HepG2 (cell line): ENCODE measurements at regions not wholly inside any gene's neighbourhood (a gene's known extent, or its start where the extent isn't known, plus 50 kb on each side); places are given as distances from the start of the nearest gene placed in this dataset.

Experiments used
- ATAC-seq: fragments of 200-7000 bp; cut with Tn5 transposase; 3 replicates; pipeline ENCODE4 v1.9.1; 2020; ENCODE audit warnings: mild to moderate bottlenecking, moderate library complexity
- BruUV-seq: library from RNA; stranded (reverse); fragments of 400-500 nt; replicated peaks from 2 replicates; lab custom pipeline; 2021; lab: Mats Ljungman, UMichigan
- CTCF ChIA-PET: fragments of 300-600 bp; formaldehyde crosslinking; extraction: SDS; loops from one replicate; lab custom pipeline; 2021; ENCODE audit warnings: low total read pairs, inconsistent platforms, low intra/inter-chr PET ratio; lab: Yijun Ruan, JAX
- POLR2A ChIA-PET: fragments of 350-600 bp; sonication (Branson Sonifier 250); formaldehyde crosslinking; loops from one replicate; lab custom pipeline; 2020; ENCODE audit warnings: antibody characterized with exemption, inconsistent platforms; lab: Yijun Ruan, JAX
- DNase-seq: peaks from one replicate; pipeline ENCODE4 v3.0.0-alpha.2; 2015; ENCODE audit warnings: low spot score
- FAIRE-seq: peaks from 3 replicates; lab custom pipeline; 2011; peaks lifted over from hg19 to GRCh38; lab: Jason Lieb, UNC
- H2AFZ ChIP-seq: one replicate; pipeline ENCODE4 v1.6.1; 2011; ENCODE audit warnings: low read length, inconsistent platforms
- H3K27ac ChIP-seq: fragments of 300-600 bp; 3 replicates; pipeline ENCODE4 v1.8.0; 2011; ENCODE audit warnings: mixed run types, mild to moderate bottlenecking, mixed read lengths, low read length, inconsistent platforms; ENCODE audit not compliant: insufficient read depth; ENCODE audit errors: extremely low read length
- H3K27me3 ChIP-seq, 2 experiments: fragments of 200-600 bp in 1 of 2; 2 replicates in 1 of 2; 3 replicates in 1 of 2; pipeline versions ENCODE4 v1.6.0 to v1.8.0; 2011; ENCODE audit warnings: low read length in 2 of 2, mild to moderate bottlenecking in 2 of 2, moderate library complexity in 2 of 2, inconsistent platforms in 1 of 2; ENCODE audit not compliant: insufficient read depth in 2 of 2, control insufficient read depth in 1 of 2
- H3K36me3 ChIP-seq, 2 experiments: fragments of 200-600 bp in 1 of 2; replicated peaks in 1 of 2; 2 replicates in 1 of 2; 3 replicates in 1 of 2; pipeline versions ENCODE4 v1.5.1 to v1.8.0; 2011; ENCODE audit warnings: low read length in 2 of 2, inconsistent platforms in 1 of 2; ENCODE audit not compliant: insufficient read depth in 2 of 2, control insufficient read depth in 1 of 2
- H3K4me1 ChIP-seq: 2 replicates; pipeline ENCODE4 v1.5.1; 2012; ENCODE audit warnings: low read length, inconsistent platforms; ENCODE audit not compliant: insufficient read depth
- H3K4me2 ChIP-seq: 2 replicates; pipeline ENCODE4 v1.6.0; 2011; ENCODE audit warnings: low read depth, low read length, inconsistent platforms
- H3K4me3 ChIP-seq, 3 experiments: fragments of 200-600 bp in 1 of 3; sonication (generic), shearing (Covaris generic) in 1 of 3; replicated peaks in 1 of 3; 2 replicates each; pipeline ENCODE4 v1.5.1; 2011 to 2016; ENCODE audit warnings: low read length in 3 of 3, inconsistent platforms in 2 of 3, low read depth in 2 of 3, mild to moderate bottlenecking in 2 of 3, control low read depth in 1 of 3, mixed read lengths in 1 of 3; ENCODE audit not compliant: insufficient read depth in 1 of 3
- H3K79me2 ChIP-seq: one replicate; pipeline ENCODE4 v1.6.1; 2011; ENCODE audit warnings: low read length, inconsistent platforms; ENCODE audit not compliant: insufficient read depth
- H3K9ac ChIP-seq: 2 replicates; pipeline ENCODE4 v1.6.0; 2011; ENCODE audit warnings: mild to moderate bottlenecking, low read depth, low read length, inconsistent platforms; ENCODE audit not compliant: insufficient read depth
- H3K9me3 ChIP-seq: 2 replicates; pipeline ENCODE4 v1.5.1; 2012; ENCODE audit warnings: mild to moderate bottlenecking, low read length
- H4K20me1 ChIP-seq: 2 replicates; pipeline ENCODE4 v1.6.0; 2011; ENCODE audit warnings: inconsistent platforms, mild to moderate bottlenecking, low read length, moderate library complexity; ENCODE audit not compliant: insufficient read depth
- ELF4 ChIP-seq: sonication (generic); formaldehyde crosslinking; IDR thresholded peaks from 2 replicates; pipeline ENCODE4 v1.5.0; 2020; ENCODE audit warnings: missing genetic modification reagents, mild to moderate bottlenecking, moderate library complexity, borderline replicate concordance
- FOSL2 ChIP-seq: sonication (generic); formaldehyde crosslinking; IDR thresholded peaks from 2 replicates; pipeline ENCODE4 v1.4.0; 2020; ENCODE audit warnings: missing genetic modification reagents
- HMGA1 ChIP-seq: sonication (generic); formaldehyde crosslinking; conservative IDR thresholded peaks from 2 replicates; pipeline ENCODE4 v1.4.0; 2020; ENCODE audit warnings: missing genetic modification reagents
- PRMT3 ChIP-seq: sonication (generic); formaldehyde crosslinking; IDR thresholded peaks from 2 replicates; pipeline ENCODE4 v1.8.1; 2022; ENCODE audit warnings: low read depth, mild to moderate bottlenecking, moderate library complexity, missing genetic modification reagents, borderline replicate concordance
- PRPF4 ChIP-seq: fragments of 200-400 bp; formaldehyde crosslinking; IDR thresholded peaks from 2 replicates; pipeline ENCODE4 v1.6.1; 2016; ENCODE audit warnings: low read length, low read depth; ENCODE audit not compliant: poor library complexity, severe bottlenecking
- PTBP1 ChIP-seq: fragments of 200-400 bp; formaldehyde crosslinking; IDR thresholded peaks from 2 replicates; pipeline ENCODE4 v1.6.1; 2018; ENCODE audit warnings: low read length, low read depth; ENCODE audit not compliant: poor library complexity, severe bottlenecking
- SNAPC2 ChIP-seq: sonication (generic); formaldehyde crosslinking; IDR thresholded peaks from 2 replicates; pipeline ENCODE4 v1.8.1; 2022; ENCODE audit warnings: mild to moderate bottlenecking, missing genetic modification reagents
- STAG1 ChIP-seq: sonication (generic); formaldehyde crosslinking; IDR thresholded peaks from 2 replicates; pipeline ENCODE4 v1.4.0; 2020; ENCODE audit warnings: missing genetic modification reagents
- TARDBP ChIP-seq: sonication (generic); formaldehyde crosslinking; IDR thresholded peaks from 2 replicates; pipeline ENCODE4 v1.8.0; 2022; ENCODE audit warnings: mild to moderate bottlenecking, missing genetic modification reagents
- TCF12 ChIP-seq, 2 experiments: fragments of 450-650 bp in 1 of 2; sonication (generic) in 1 of 2; formaldehyde crosslinking in 1 of 2; IDR thresholded peaks; 2 replicates each; pipeline versions ENCODE4 v1.6.1 to v1.8.0; 2017 to 2022; ENCODE audit warnings: antibody characterized with exemption in 1 of 2, mild to moderate bottlenecking in 1 of 2, missing genetic modification reagents in 1 of 2, moderate library complexity in 1 of 2
- ZNF333 ChIP-seq: sonication (generic); formaldehyde crosslinking; IDR thresholded peaks from 2 replicates; pipeline ENCODE4 v1.4.0; 2020; ENCODE audit warnings: mild to moderate bottlenecking, missing genetic modification reagents, borderline replicate concordance
- ZNF652 ChIP-seq: IDR thresholded peaks from 2 replicates; pipeline ENCODE4 v1.6.1; 2016; ENCODE audit warnings: low read depth, borderline replicate concordance
- ZNF761 ChIP-seq: sonication (generic); formaldehyde crosslinking; conservative IDR thresholded peaks from 2 replicates; pipeline ENCODE4 v1.4.0; 2020; ENCODE audit warnings: mild to moderate bottlenecking, missing genetic modification reagents
- WGBS: methylation state at CpG from one replicate; pipeline ENCODE4 v1.1.6; 2017; ENCODE audit warnings: low lambda C conversion rate; 5-methylcytosine and 5-hydroxymethylcytosine counted together
- in situ Hi-C: cut with HindIII; loops from 2 replicates; pipeline ENCODE4 v1.10.0; 2017; ENCODE audit warnings: low pct_unique_long_range_greater_than_20kb; ENCODE audit not compliant: extremely low pct_ligation_motif_present
- intact Hi-C: fragments of 100-400 bp; cut with micrococcal nuclease; formaldehyde crosslinking; loops from one replicate; pipeline ENCODE4 v1.10.0; 2022; ENCODE audit not compliant: unreplicated experiment
- TF ChIP-seq, protein P1 (sequence below): sonication (generic); formaldehyde crosslinking; IDR thresholded peaks from 2 replicates; pipeline ENCODE4 v1.4.0; 2020; ENCODE audit warnings: missing genetic modification reagents
- TF ChIP-seq, protein P2 (sequence below): sonication (generic); formaldehyde crosslinking; IDR thresholded peaks from 2 replicates; pipeline ENCODE4 v1.4.0; 2020; ENCODE audit warnings: missing genetic modification reagents, borderline replicate concordance

DNA sequence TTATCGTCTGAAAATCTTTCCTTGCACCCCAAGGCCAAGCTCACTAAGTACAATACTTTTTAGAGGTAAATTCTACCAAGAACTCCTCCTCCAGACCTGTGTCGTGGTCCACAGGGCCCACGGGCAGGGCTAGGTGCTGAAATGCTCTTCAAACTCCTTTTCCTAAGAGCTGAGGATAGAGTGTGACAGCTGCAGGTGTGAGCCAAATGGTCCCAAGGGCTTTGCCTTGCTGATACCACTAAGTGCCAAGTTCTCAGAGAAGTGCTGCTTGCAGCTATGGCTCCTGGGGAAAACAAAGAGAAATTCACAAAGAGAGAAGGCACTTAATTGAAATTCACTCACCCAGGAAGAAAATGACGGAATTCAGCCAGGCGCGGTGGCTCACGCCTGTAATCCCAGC, 868.9 kb upstream of the AUTS2 start (continued):
- TF ChIP-seq, protein P1, sequence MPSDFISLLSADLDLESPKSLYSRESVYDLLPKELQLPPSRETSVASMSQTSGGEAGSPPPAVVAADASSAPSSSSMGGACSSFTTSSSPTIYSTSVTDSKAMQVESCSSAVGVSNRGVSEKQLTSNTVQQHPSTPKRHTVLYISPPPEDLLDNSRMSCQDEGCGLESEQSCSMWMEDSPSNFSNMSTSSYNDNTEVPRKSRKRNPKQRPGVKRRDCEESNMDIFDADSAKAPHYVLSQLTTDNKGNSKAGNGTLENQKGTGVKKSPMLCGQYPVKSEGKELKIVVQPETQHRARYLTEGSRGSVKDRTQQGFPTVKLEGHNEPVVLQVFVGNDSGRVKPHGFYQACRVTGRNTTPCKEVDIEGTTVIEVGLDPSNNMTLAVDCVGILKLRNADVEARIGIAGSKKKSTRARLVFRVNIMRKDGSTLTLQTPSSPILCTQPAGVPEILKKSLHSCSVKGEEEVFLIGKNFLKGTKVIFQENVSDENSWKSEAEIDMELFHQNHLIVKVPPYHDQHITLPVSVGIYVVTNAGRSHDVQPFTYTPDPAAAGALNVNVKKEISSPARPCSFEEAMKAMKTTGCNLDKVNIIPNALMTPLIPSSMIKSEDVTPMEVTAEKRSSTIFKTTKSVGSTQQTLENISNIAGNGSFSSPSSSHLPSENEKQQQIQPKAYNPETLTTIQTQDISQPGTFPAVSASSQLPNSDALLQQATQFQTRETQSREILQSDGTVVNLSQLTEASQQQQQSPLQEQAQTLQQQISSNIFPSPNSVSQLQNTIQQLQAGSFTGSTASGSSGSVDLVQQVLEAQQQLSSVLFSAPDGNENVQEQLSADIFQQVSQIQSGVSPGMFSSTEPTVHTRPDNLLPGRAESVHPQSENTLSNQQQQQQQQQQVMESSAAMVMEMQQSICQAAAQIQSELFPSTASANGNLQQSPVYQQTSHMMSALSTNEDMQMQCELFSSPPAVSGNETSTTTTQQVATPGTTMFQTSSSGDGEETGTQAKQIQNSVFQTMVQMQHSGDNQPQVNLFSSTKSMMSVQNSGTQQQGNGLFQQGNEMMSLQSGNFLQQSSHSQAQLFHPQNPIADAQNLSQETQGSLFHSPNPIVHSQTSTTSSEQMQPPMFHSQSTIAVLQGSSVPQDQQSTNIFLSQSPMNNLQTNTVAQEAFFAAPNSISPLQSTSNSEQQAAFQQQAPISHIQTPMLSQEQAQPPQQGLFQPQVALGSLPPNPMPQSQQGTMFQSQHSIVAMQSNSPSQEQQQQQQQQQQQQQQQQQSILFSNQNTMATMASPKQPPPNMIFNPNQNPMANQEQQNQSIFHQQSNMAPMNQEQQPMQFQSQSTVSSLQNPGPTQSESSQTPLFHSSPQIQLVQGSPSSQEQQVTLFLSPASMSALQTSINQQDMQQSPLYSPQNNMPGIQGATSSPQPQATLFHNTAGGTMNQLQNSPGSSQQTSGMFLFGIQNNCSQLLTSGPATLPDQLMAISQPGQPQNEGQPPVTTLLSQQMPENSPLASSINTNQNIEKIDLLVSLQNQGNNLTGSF, result no peak

DNA sequence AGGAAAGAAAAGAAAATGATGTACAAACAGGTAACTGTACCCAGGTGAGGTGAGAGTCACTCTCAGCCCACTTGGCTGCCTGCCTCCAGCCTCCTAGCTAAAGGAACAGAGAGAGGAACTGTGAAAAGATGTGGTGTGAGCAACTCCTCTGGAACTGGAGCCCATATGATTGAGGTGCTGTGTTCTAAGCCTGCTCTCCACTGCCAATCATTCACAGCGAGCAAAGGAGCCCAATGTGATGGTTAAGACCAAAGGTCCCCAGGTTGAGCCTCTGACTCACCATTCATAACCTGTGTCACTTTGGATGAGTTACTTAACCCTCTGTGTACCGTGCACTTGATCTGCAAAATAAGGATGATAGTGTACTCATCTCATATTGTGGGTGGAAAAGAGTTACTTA, 868.1 kb upstream of the AUTS2 start:
- ChIA-PET POLR2A (no interaction called here), CTCF (no interaction called here)
- H4K20me1 ChIP-seq, result no peaks in the 10 kb centered on the region
- H3K27me3 ChIP-seq, result no peaks in the 10 kb centered on the region
- H3K36me3 ChIP-seq, result no peaks in the 10 kb centered on the region
- no peak overlapping the region for H3K9ac ChIP-seq
- peak; percentile 74 for ATAC-seq
- H3K79me2 ChIP-seq, result no peaks in the 10 kb centered on the region
- no peak overlapping the region for H3K4me3 ChIP-seq
- no TSS peak for BruUV-seq
- DNase-seq, result peak; percentile 6
- peaks cover 7% of the 10 kb centered on the region; the same call in 1 of the 2 replicates for H3K9me3 ChIP-seq
- in situ Hi-C loops, result no loop called here
- no peak overlapping the region for H3K4me2 ChIP-seq
- H3K4me1 ChIP-seq, result peaks cover 18% of the 10 kb centered on the region
- WGBS, result 0% methylated on average over 2 of the region's 2 CpGs
- intact Hi-C loops, result no loop called here
- H3K27ac ChIP-seq, result no peak overlapping the region
- no peak for FAIRE-seq
- H2AFZ ChIP-seq, result no peak overlapping the region
- TF ChIP-seq ZNF333 (CRISPR knock-in tag) (no peak), ELF4 (CRISPR knock-in tag) (no peak), ZNF761 (CRISPR knock-in tag) (no peak), TCF12 (IDR thresholded peaks at IDR 0.05) (no peak), TCF12 (CRISPR knock-in tag; IDR thresholded peaks at IDR 0.05) (no peak), SNAPC2 (no peak), HMGA1 (CRISPR knock-in tag) (no peak), PRMT3 (CRISPR knock-in tag) (no peak), ZNF652 (CRISPR knock-in tag) (peak; percentile 89), FOSL2 (CRISPR knock-in tag) (peak; percentile 69), PTBP1 (no peak), TARDBP (CRISPR knock-in tag) (no peak), STAG1 (CRISPR knock-in tag) (no peak), PRPF4 (no peak)
- TF ChIP-seq, protein P2, sequence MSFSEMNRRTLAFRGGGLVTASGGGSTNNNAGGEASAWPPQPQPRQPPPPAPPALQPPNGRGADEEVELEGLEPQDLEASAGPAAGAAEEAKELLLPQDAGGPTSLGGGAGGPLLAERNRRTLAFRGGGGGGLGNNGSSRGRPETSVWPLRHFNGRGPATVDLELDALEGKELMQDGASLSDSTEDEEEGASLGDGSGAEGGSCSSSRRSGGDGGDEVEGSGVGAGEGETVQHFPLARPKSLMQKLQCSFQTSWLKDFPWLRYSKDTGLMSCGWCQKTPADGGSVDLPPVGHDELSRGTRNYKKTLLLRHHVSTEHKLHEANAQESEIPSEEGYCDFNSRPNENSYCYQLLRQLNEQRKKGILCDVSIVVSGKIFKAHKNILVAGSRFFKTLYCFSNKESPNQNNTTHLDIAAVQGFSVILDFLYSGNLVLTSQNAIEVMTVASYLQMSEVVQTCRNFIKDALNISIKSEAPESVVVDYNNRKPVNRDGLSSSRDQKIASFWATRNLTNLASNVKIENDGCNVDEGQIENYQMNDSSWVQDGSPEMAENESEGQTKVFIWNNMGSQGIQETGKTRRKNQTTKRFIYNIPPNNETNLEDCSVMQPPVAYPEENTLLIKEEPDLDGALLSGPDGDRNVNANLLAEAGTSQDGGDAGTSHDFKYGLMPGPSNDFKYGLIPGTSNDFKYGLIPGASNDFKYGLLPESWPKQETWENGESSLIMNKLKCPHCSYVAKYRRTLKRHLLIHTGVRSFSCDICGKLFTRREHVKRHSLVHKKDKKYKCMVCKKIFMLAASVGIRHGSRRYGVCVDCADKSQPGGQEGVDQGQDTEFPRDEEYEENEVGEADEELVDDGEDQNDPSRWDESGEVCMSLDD, result no peak
